ENCODE measurements at regions not wholly inside any gene's neighbourhood (a gene's known extent, or its start where the extent isn't known, plus 50 kb on each side); places are given as distances from the start of the nearest gene placed in this dataset.

DNA sequence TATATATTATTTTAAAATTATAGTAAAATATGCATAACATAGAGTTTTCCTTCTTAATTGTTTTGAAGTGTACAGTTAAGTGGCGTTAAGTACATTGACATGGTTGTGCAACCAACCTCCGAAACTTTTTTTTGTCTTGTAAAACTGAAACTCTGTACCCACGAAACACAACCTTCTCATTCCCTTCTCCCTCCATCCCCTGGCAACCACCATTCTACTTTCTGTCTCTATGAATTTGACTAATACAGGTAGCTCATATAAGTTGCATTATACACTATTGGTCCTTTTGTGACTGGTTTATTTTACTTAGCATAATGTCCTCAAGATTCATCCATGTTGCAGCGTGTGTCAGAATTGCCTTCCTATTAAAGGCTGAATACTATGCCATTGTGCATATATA lies 179.4 kb downstream of the SATB1 start:
- Mint-ChIP-seq H3K9me3 (no peaks in the 10 kb centered on the region), H3K4me3 (no peak overlapping the region), H3K4me1 (no peaks in the 10 kb centered on the region), H3K27ac (no peak overlapping the region), H3K27me3 (peaks cover 4 to 6% of the 10 kb centered on the region in 2 donors), H3K36me3 (peaks cover 0 to 2% (median 0%) of the 10 kb centered on the region in 3 donors)
- no peak overlapping the region for H3K27ac ChIP-seq (ENCODE audit: low read depth, low read length)
- CTCF ChIA-PET: no interaction called here
- no peaks in the 10 kb centered on the region for H3K27me3 ChIP-seq (ENCODE audit: insufficient read depth, low read length, poor library complexity, severe bottlenecking)
- no peak overlapping the region for H3K4me3 ChIP-seq (ENCODE audit: low read length)
- POLR2A ChIA-PET: no interaction called here
- H3K4me1 ChIP-seq (ENCODE audit: insufficient read depth, low read length): no peaks in the 10 kb centered on the region
- no peak for DNase-seq
- H3K9me3 ChIP-seq (ENCODE audit: low read length): no peaks in the 10 kb centered on the region
- no peaks in the 10 kb centered on the region for H3K36me3 ChIP-seq (ENCODE audit: insufficient read depth, low read length)

DNA sequence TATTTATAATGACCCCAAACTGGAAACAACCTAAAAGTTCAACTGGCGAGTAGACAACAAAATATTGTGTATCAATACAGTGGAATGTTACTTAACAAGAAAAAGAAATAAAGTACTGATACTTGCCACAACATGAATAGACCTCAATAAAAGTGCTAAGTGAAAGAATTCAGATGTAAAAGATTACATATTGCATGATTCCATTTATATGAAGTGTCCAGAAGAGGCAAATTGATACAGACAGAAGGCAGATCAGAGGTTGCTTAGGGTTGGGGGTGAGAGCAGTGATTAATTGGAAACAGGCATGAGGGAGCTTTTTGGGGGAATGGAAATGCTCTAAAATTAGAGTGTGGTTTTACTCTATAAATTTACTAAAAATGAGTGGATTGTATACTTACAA lies 183.3 kb downstream of the SATB1 start:
- Histone ChIP-seq H3K36me3 (ENCODE audit: insufficient read depth, low read length) (no peaks in the 10 kb centered on the region), H3K4me1 (ENCODE audit: insufficient read depth, low read length) (no peaks in the 10 kb centered on the region), H3K27ac (ENCODE audit: low read depth, low read length) (no peak overlapping the region), H3K4me3 (ENCODE audit: low read length) (no peak overlapping the region), H3K9me3 (ENCODE audit: low read length) (no peaks in the 10 kb centered on the region), H3K27me3 (ENCODE audit: insufficient read depth, low read length, poor library complexity, severe bottlenecking) (no peaks in the 10 kb centered on the region)
- H3K27me3 Mint-ChIP-seq: peaks cover 9 to 21% of the 10 kb centered on the region in 2 donors
- peaks cover 0 to 2% (median 0%) of the 10 kb centered on the region in 3 donors for H3K36me3 Mint-ChIP-seq
- no peak overlapping the region for H3K27ac Mint-ChIP-seq
- H3K9me3 Mint-ChIP-seq: no peaks in the 10 kb centered on the region
- ChIA-PET POLR2A (no interaction called here), CTCF (no interaction called here)
- no peak overlapping the region for H3K4me3 Mint-ChIP-seq
- no peak for DNase-seq
- H3K4me1 Mint-ChIP-seq: no peaks in the 10 kb centered on the region

DNA sequence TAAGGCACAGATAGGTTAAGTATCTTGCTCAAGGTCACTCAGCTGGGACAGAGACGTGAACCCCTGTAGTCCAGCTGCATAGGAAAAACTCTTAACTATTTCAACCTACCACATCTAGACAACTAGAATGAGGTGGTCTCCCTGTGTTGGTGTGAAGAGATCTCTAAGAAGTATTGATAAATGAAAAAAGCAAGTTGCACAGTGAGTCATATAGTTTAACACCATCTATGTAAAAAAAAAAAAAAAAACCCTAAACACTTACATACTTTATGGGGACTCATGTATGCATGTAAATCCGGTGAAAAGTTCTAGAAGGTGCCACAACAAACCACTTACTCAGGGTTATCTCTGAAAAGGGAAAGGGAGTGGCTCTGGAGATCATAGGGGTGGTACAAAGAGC lies 185.5 kb downstream of the SATB1 start:
- H3K36me3 ChIP-seq (ENCODE audit: insufficient read depth, low read length): no peaks in the 10 kb centered on the region
- ChIA-PET POLR2A (no interaction called here), CTCF (no interaction called here)
- DNase-seq: no peak
- no peaks in the 10 kb centered on the region for H3K4me1 ChIP-seq (ENCODE audit: insufficient read depth, low read length)
- H3K27me3 Mint-ChIP-seq: peaks cover 9 to 23% of the 10 kb centered on the region in 2 donors
- no peaks in the 10 kb centered on the region for H3K27me3 ChIP-seq (ENCODE audit: insufficient read depth, low read length, poor library complexity, severe bottlenecking)
- peaks cover 0 to 2% (median 0%) of the 10 kb centered on the region in 3 donors for H3K36me3 Mint-ChIP-seq
- no peak overlapping the region for H3K4me3 ChIP-seq (ENCODE audit: low read length)
- H3K9me3 Mint-ChIP-seq: no peaks in the 10 kb centered on the region
- H3K4me3 Mint-ChIP-seq: no peak overlapping the region
- H3K4me1 Mint-ChIP-seq: no peaks in the 10 kb centered on the region
- no peaks in the 10 kb centered on the region for H3K9me3 ChIP-seq (ENCODE audit: low read length)
- no peak overlapping the region for H3K27ac Mint-ChIP-seq
- no peak overlapping the region for H3K27ac ChIP-seq (ENCODE audit: low read depth, low read length)

DNA sequence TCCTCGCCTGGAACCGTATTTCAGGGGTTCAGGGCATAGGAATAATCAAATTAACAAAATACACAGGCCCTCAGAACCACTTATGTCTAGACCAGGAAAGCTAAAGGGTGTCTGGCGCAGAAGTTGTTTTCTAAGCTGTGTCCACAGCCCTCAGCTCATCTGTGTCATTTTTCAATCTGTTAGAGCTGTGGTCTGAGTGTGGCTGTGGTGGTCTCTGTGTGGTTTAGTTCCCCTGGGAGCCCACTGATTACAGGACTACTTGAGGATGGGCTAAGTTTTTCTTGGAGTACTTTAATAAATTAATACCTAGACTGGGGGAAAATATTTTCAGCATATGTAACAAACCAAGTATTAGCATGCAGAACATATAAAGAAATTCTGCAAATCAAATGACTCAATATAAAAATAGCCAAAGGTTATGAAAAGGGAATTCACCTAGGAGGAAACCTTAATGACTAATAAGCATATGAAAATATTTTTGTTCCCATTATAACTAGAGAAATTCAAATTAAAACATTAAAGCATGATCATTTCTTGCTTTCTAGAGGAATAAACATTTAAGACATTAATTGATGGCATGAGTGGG lies 186.3 kb downstream of the SATB1 start:
- Histone ChIP-seq H3K27ac (ENCODE audit: low read depth, low read length) (no peak overlapping the region), H3K9me3 (ENCODE audit: low read length) (no peaks in the 10 kb centered on the region), H3K4me3 (ENCODE audit: low read length) (no peak overlapping the region), H3K4me1 (ENCODE audit: insufficient read depth, low read length) (no peaks in the 10 kb centered on the region), H3K36me3 (ENCODE audit: insufficient read depth, low read length) (no peaks in the 10 kb centered on the region), H3K27me3 (ENCODE audit: insufficient read depth, low read length, poor library complexity, severe bottlenecking) (no peaks in the 10 kb centered on the region)
- CTCF ChIA-PET: no interaction called here
- no peaks in the 10 kb centered on the region for H3K4me1 Mint-ChIP-seq
- no peak overlapping the region for H3K27ac Mint-ChIP-seq
- no peak overlapping the region for H3K4me3 Mint-ChIP-seq
- DNase-seq: no peak
- POLR2A ChIA-PET: no interaction called here
- no peaks in the 10 kb centered on the region for H3K9me3 Mint-ChIP-seq
- H3K36me3 Mint-ChIP-seq: peaks cover 0 to 2% (median 0%) of the 10 kb centered on the region in 3 donors
- peaks cover 9 to 23% of the 10 kb centered on the region in 2 donors for H3K27me3 Mint-ChIP-seq

DNA sequence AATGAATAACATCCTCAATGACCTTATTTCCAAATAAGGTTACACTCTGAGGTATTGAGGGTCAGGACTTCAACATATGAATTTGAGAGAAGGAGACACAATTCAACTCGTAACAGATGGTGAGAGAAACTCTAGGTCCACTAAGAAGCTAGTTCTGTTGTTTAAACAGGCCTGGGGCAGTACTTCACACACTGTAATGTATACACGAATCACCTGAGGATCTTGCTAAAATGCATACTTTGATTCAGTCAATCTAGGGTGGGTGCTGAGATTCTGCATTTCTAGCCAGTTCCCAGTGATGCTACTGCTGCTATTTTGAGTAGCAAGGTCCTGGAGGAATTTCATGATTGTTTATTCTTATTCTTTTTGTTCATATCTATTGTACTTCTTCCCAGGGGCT lies 186.8 kb downstream of the SATB1 start:
- no peak for DNase-seq
- no peaks in the 10 kb centered on the region for H3K9me3 ChIP-seq (ENCODE audit: low read length)
- H3K4me1 ChIP-seq (ENCODE audit: insufficient read depth, low read length): no peaks in the 10 kb centered on the region
- Mint-ChIP-seq H3K4me1 (no peaks in the 10 kb centered on the region), H3K9me3 (no peaks in the 10 kb centered on the region), H3K36me3 (peaks cover 0 to 2% (median 0%) of the 10 kb centered on the region in 3 donors), H3K27ac (no peak overlapping the region), H3K27me3 (peaks cover 9 to 26% of the 10 kb centered on the region in 2 donors), H3K4me3 (no peak overlapping the region)
- ChIA-PET POLR2A (no interaction called here), CTCF (no interaction called here)
- H3K4me3 ChIP-seq (ENCODE audit: low read length): no peak overlapping the region
- no peak overlapping the region for H3K27ac ChIP-seq (ENCODE audit: low read depth, low read length)
- no peaks in the 10 kb centered on the region for H3K27me3 ChIP-seq (ENCODE audit: insufficient read depth, low read length, poor library complexity, severe bottlenecking)
- H3K36me3 ChIP-seq (ENCODE audit: insufficient read depth, low read length): no peaks in the 10 kb centered on the region

DNA sequence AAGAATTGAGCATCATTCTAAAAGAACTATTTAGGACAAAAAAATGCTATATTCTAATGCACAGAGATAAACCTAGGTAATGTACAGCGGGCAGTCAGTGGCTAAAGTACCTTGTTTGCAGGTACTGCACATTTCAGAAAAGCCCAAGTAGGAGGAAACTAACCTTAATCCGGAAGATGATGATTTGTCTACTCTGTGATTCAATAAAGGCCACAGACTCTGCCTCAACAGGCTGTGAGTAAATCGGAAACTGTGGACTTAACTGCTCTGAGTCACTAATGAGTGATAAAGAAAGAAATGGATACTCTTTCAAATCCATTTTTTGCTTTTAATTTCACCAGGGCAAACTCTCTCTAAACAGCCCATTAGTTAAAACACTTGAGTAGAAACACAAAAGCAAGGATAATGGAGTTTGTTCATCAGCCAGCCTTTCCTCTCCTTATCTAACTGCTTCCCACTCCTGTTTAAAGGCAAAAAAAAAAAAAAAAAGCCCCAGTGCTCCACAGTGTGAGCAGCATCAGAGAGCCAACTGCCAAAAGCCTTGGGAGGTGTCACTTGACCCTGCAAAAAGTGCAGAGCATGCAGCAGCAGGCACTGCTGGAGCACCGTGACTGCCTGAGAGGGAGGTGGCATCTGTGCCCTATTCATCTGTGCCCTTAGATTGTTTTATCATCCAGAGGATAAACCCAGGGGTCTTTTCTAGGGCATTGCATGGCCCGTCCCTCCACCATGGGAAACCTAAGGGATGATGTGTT lies 187.7 kb downstream of the SATB1 start:
- ChIA-PET POLR2A (no interaction called here), CTCF (no interaction called here)
- Mint-ChIP-seq H3K27ac (no peak overlapping the region), H3K27me3 (peaks cover 6 to 33% of the 10 kb centered on the region in 2 donors), H3K4me1 (no peaks in the 10 kb centered on the region), H3K36me3 (peaks cover 0 to 2% (median 0%) of the 10 kb centered on the region in 3 donors), H3K4me3 (no peak overlapping the region), H3K9me3 (no peaks in the 10 kb centered on the region)
- Histone ChIP-seq H3K27ac (ENCODE audit: low read depth, low read length) (no peak overlapping the region), H3K36me3 (ENCODE audit: insufficient read depth, low read length) (no peaks in the 10 kb centered on the region), H3K4me1 (ENCODE audit: insufficient read depth, low read length) (no peaks in the 10 kb centered on the region), H3K9me3 (ENCODE audit: low read length) (no peaks in the 10 kb centered on the region), H3K4me3 (ENCODE audit: low read length) (no peak overlapping the region), H3K27me3 (ENCODE audit: insufficient read depth, low read length, poor library complexity, severe bottlenecking) (no peaks in the 10 kb centered on the region)
- DNase-seq: no peak

DNA sequence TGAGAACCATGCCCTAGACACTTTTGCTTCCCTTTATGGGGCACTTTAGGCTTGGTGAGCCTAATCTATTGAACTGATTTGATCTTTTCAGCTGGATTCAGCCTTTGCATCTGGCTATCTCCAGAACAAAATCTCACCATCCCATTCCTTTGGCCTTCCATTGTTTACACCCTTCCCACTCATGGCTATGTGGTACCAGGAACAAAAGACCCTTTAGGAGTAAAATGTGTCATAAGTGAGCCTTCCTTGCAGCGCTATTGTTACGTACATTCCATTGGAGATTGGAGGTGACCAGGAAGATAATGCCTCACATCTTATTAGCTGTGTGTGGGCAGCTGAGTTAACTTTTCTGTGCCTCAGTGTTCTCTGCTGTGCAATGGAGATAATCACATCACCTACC lies 188.4 kb downstream of the SATB1 start:
- POLR2A ChIA-PET: no interaction called here
- Mint-ChIP-seq H3K9me3 (no peaks in the 10 kb centered on the region), H3K27me3 (peaks cover 6 to 30% of the 10 kb centered on the region in 2 donors), H3K4me1 (no peaks in the 10 kb centered on the region), H3K27ac (no peak overlapping the region), H3K36me3 (no peaks in the 10 kb centered on the region), H3K4me3 (no peak overlapping the region)
- no peaks in the 10 kb centered on the region for H3K27me3 ChIP-seq (ENCODE audit: insufficient read depth, low read length, poor library complexity, severe bottlenecking)
- no peaks in the 10 kb centered on the region for H3K4me1 ChIP-seq (ENCODE audit: insufficient read depth, low read length)
- no peak overlapping the region for H3K4me3 ChIP-seq (ENCODE audit: low read length)
- CTCF ChIA-PET: no interaction called here
- H3K27ac ChIP-seq (ENCODE audit: low read depth, low read length): no peak overlapping the region
- no peaks in the 10 kb centered on the region for H3K9me3 ChIP-seq (ENCODE audit: low read length)
- H3K36me3 ChIP-seq (ENCODE audit: insufficient read depth, low read length): no peaks in the 10 kb centered on the region
- DNase-seq: no peak

DNA sequence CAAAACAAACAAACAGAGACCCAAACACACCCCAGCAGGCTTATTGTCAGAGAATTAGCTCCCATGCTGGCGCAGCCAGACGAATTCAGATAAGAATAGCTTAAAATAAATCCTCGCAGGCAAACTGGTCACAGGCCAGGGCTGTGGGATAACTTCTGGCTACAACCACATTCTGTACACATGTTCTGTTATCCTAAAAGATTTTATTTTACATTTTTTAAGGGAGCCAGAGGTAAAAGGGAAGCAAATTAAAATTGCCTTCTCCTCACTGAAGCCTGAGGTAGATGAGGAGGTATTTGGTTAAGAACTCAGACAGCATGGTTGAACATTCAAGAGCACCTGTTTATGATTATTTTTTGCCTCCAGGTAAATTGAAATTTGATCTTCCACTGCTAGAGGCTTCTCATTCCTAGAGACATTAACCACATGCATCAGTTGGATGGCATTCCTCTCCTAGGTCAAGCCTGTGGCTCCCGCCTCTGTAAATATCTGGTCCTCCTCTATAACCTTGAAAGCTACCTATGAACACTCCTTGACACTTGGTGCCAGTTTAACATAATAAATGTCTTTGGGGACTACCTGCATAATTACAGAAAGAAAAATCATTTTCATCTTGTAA lies 190.3 kb downstream of the SATB1 start:
- H3K27ac Mint-ChIP-seq: no peak overlapping the region
- H3K36me3 ChIP-seq (ENCODE audit: insufficient read depth, low read length): no peaks in the 10 kb centered on the region
- H3K36me3 Mint-ChIP-seq: no peaks in the 10 kb centered on the region
- peaks cover 2 to 28% of the 10 kb centered on the region in 2 donors for H3K27me3 Mint-ChIP-seq
- H3K9me3 ChIP-seq (ENCODE audit: low read length): no peaks in the 10 kb centered on the region
- H3K4me3 ChIP-seq (ENCODE audit: low read length): no peak overlapping the region
- no peaks in the 10 kb centered on the region for H3K4me1 ChIP-seq (ENCODE audit: insufficient read depth, low read length)
- H3K9me3 Mint-ChIP-seq: no peaks in the 10 kb centered on the region
- H3K4me1 Mint-ChIP-seq: no peaks in the 10 kb centered on the region
- no peak for DNase-seq
- ChIA-PET CTCF (no interaction called here), POLR2A (no interaction called here)
- H3K27ac ChIP-seq (ENCODE audit: low read depth, low read length): no peak overlapping the region
- no peak overlapping the region for H3K4me3 Mint-ChIP-seq
- H3K27me3 ChIP-seq (ENCODE audit: insufficient read depth, low read length, poor library complexity, severe bottlenecking): no peaks in the 10 kb centered on the region
